Stimulated activated effector memory CD8-positive, alpha-beta T cell treated with anti-CD3 and anti-CD28 coated beads, Interleukin-12 subunit alpha, Interleukin-12 subunit beta, amount 100 ng/mL, for 72 hours (primary cell): ENCODE measurements at regions not wholly inside any gene's neighbourhood (a gene's known extent, or its start where the extent isn't known, plus 50 kb on each side); places are given as distances from the start of the nearest gene placed in this dataset.
A peak's percentile ranks its signal among the peaks of the same experiment; 100 is the strongest.

Experiments
- ATAC-seq: fragments of 150-1000 bp; cut with Tn5 transposase; 2 replicates; pipeline ENCODE4 v1.10.0; 2021
- DNase-seq, 2 donors: peaks; one replicate each; pipeline ENCODE4 v3.0.0; 2021 to 2022; ENCODE audit warnings: low spot score in 2 of 2
- H3K27ac Mint-ChIP-seq: one replicate; pipeline ENCODE4 v1.8.0; 2022; ENCODE audit warnings: mild to moderate bottlenecking, mixed read lengths
- H3K36me3 Mint-ChIP-seq: one replicate; pipeline ENCODE4 v1.8.0; 2022; ENCODE audit warnings: mild to moderate bottlenecking, mixed read lengths
- H3K4me1 Mint-ChIP-seq: one replicate; pipeline ENCODE4 v1.8.0; 2022; ENCODE audit warnings: mixed read lengths
- H3K4me3 Mint-ChIP-seq: one replicate; pipeline ENCODE4 v1.8.0; 2022; ENCODE audit warnings: mild to moderate bottlenecking, mixed read lengths
- H3K9me3 Mint-ChIP-seq: one replicate; pipeline ENCODE4 v1.8.0; 2022; ENCODE audit warnings: mixed read lengths

- Mint-ChIP-seq H3K9me3 (peaks cover 3% of the 10 kb centered on the region), H3K27ac (no peak overlapping the region), H3K36me3 (no peaks in the 10 kb centered on the region), H3K4me1 (no peaks in the 10 kb centered on the region), H3K4me3 (no peak overlapping the region)
- no peak for ATAC-seq
- no peak for DNase-seq
Observed at GRCh38 chr7:16235147-16236114, 185.9 kb downstream of the CRPPA start.

GRCh38 chr7:16234493-16235146, 186.7 kb downstream of the CRPPA start:
- Mint-ChIP-seq H3K9me3 (peaks cover 10% of the 10 kb centered on the region), H3K4me3 (no peak overlapping the region), H3K36me3 (no peaks in the 10 kb centered on the region), H3K4me1 (no peaks in the 10 kb centered on the region), H3K27ac (no peak overlapping the region)
- ATAC-seq (no peak), DNase-seq (no peak)

- ATAC-seq (no peak), DNase-seq (no peak)
- Mint-ChIP-seq H3K27ac (no peak overlapping the region), H3K4me1 (no peaks in the 10 kb centered on the region), H3K36me3 (no peaks in the 10 kb centered on the region), H3K9me3 (peaks cover 19% of the 10 kb centered on the region), H3K4me3 (no peak overlapping the region)
Observed at GRCh38 chr7:16233517-16233916, 187.8 kb downstream of the CRPPA start.

GRCh38 chr7:16232273-16232672, 189.1 kb downstream of the CRPPA start:
- Mint-ChIP-seq H3K27ac (no peak overlapping the region), H3K4me3 (no peak overlapping the region), H3K36me3 (no peaks in the 10 kb centered on the region), H3K9me3 (peaks cover 22% of the 10 kb centered on the region), H3K4me1 (no peaks in the 10 kb centered on the region)
- ATAC-seq (no peak), DNase-seq (no peak)

GRCh38 chr7:16223963-16224707, 197.2 kb downstream of the CRPPA start:
- Mint-ChIP-seq H3K9me3 (peaks cover 8% of the 10 kb centered on the region), H3K4me1 (peaks cover 9% of the 10 kb centered on the region), H3K4me3 (peak overlapping the region; percentile 24), H3K36me3 (no peaks in the 10 kb centered on the region), H3K27ac (no peak overlapping the region)
- peak; percentile 21 to 66 for DNase-seq
- peak; percentile 84 for ATAC-seq

- DNase-seq (no peak), ATAC-seq (no peak)
- Mint-ChIP-seq H3K4me3 (no peak overlapping the region), H3K9me3 (no peaks in the 10 kb centered on the region), H3K4me1 (no peaks in the 10 kb centered on the region), H3K36me3 (no peaks in the 10 kb centered on the region), H3K27ac (no peak overlapping the region)
Observed at GRCh38 chr7:16212610-16213009, 208.7 kb downstream of the CRPPA start.

- no peak overlapping the region for H3K27ac Mint-ChIP-seq
- no peaks in the 10 kb centered on the region for H3K4me1 Mint-ChIP-seq
- no peaks in the 10 kb centered on the region for H3K9me3 Mint-ChIP-seq
- DNase-seq (no peak), ATAC-seq (no peak)
- H3K4me3 Mint-ChIP-seq: no peak overlapping the region
- no peaks in the 10 kb centered on the region for H3K36me3 Mint-ChIP-seq
Observed at GRCh38 chr7:16212032-16212431, 209.3 kb downstream of the CRPPA start.

- no peak overlapping the region for H3K4me3 Mint-ChIP-seq
- H3K4me1 Mint-ChIP-seq: no peaks in the 10 kb centered on the region
- H3K27ac Mint-ChIP-seq: no peak overlapping the region
- ATAC-seq: no peak
- H3K9me3 Mint-ChIP-seq: no peaks in the 10 kb centered on the region
- no peaks in the 10 kb centered on the region for H3K36me3 Mint-ChIP-seq
- no peak for DNase-seq
Observed at GRCh38 chr7:16211402-16211925, 209.9 kb downstream of the CRPPA start.

- Mint-ChIP-seq H3K27ac (no peak overlapping the region), H3K4me1 (no peaks in the 10 kb centered on the region), H3K4me3 (no peak overlapping the region), H3K36me3 (no peaks in the 10 kb centered on the region), H3K9me3 (no peaks in the 10 kb centered on the region)
- ATAC-seq: no peak
- DNase-seq: no peak
Observed at GRCh38 chr7:16210171-16210570, 211.2 kb downstream of the CRPPA start.

GRCh38 chr7:16207321-16207720, 214.0 kb downstream of the CRPPA start:
- DNase-seq (no peak), ATAC-seq (no peak)
- no peaks in the 10 kb centered on the region for H3K4me1 Mint-ChIP-seq
- no peaks in the 10 kb centered on the region for H3K36me3 Mint-ChIP-seq
- no peak overlapping the region for H3K27ac Mint-ChIP-seq
- no peaks in the 10 kb centered on the region for H3K9me3 Mint-ChIP-seq
- H3K4me3 Mint-ChIP-seq: no peak overlapping the region

- Mint-ChIP-seq H3K9me3 (no peaks in the 10 kb centered on the region), H3K4me1 (no peaks in the 10 kb centered on the region), H3K36me3 (no peaks in the 10 kb centered on the region), H3K27ac (no peak overlapping the region), H3K4me3 (no peak overlapping the region)
- DNase-seq (no peak), ATAC-seq (no peak)
Observed at GRCh38 chr7:16205466-16205865, 215.9 kb downstream of the CRPPA start.

GRCh38 chr7:16204953-16205352, 216.4 kb downstream of the CRPPA start:
- DNase-seq (no peak), ATAC-seq (no peak)
- Mint-ChIP-seq H3K4me3 (no peak overlapping the region), H3K4me1 (no peaks in the 10 kb centered on the region), H3K27ac (no peak overlapping the region), H3K9me3 (no peaks in the 10 kb centered on the region), H3K36me3 (no peaks in the 10 kb centered on the region)

- Mint-ChIP-seq H3K27ac (no peak overlapping the region), H3K9me3 (no peaks in the 10 kb centered on the region), H3K4me3 (no peak overlapping the region), H3K4me1 (no peaks in the 10 kb centered on the region), H3K36me3 (no peaks in the 10 kb centered on the region)
- no peak for ATAC-seq
- DNase-seq: no peak
Observed at GRCh38 chr7:16203065-16203464, 218.3 kb downstream of the CRPPA start.

- Mint-ChIP-seq H3K36me3 (no peaks in the 10 kb centered on the region), H3K27ac (no peak overlapping the region), H3K9me3 (no peaks in the 10 kb centered on the region), H3K4me3 (no peak overlapping the region), H3K4me1 (no peaks in the 10 kb centered on the region)
- DNase-seq (no peak), ATAC-seq (no peak)
Observed at GRCh38 chr7:16202303-16202702, 219.0 kb downstream of the CRPPA start.

GRCh38 chr7:16200591-16200990, 220.7 kb downstream of the CRPPA start:
- Mint-ChIP-seq H3K27ac (no peak overlapping the region), H3K36me3 (no peaks in the 10 kb centered on the region), H3K9me3 (no peaks in the 10 kb centered on the region), H3K4me1 (no peaks in the 10 kb centered on the region), H3K4me3 (no peak overlapping the region)
- DNase-seq: no peak
- ATAC-seq: no peak
